Nephron progenitor cell (in vitro differentiated cells): ENCODE measurements at regions not wholly inside any gene's neighbourhood (a gene's known extent, or its start where the extent isn't known, plus 50 kb on each side); places are given as distances from the start of the nearest gene placed in this dataset.

ENCODE experiments used
- DNase-seq: peaks from one replicate; pipeline ENCODE4 v3.0.0; 2021
- H3K27ac Mint-ChIP-seq: 2 replicates; pipeline ENCODE4 v1.8.0; 2021; ENCODE audit warnings: mild to moderate bottlenecking, moderate library complexity, mixed read lengths
- H3K27me3 Mint-ChIP-seq: 2 replicates; pipeline ENCODE4 v1.8.0; 2021; ENCODE audit warnings: mild to moderate bottlenecking, low read depth, mixed read lengths; ENCODE audit not compliant: poor library complexity
- H3K36me3 Mint-ChIP-seq: 2 replicates; pipeline ENCODE4 v1.8.0; 2021; ENCODE audit warnings: low read depth, mixed read lengths
- H3K4me1 Mint-ChIP-seq: 2 replicates; pipeline ENCODE4 v1.8.0; 2021; ENCODE audit warnings: mixed read lengths
- H3K4me3 Mint-ChIP-seq: 2 replicates; pipeline ENCODE4 v1.8.0; 2021; ENCODE audit warnings: mild to moderate bottlenecking, moderate library complexity, mixed read lengths
- H3K9me3 Mint-ChIP-seq: 2 replicates; pipeline ENCODE4 v1.8.0; 2021; ENCODE audit warnings: mild to moderate bottlenecking, moderate library complexity, mixed read lengths
- CTCF ChIP-seq: fragments of 200-600 bp; sonication (generic); IDR thresholded peaks from 2 replicates; pipeline ENCODE4 v1.5.0; 2021; ENCODE audit warnings: antibody characterized with exemption

GRCh38 chr4:165613581-165613980 is 234.8 kb downstream of the CPE start:
- H3K27me3 Mint-ChIP-seq: peaks cover 3% of the 10 kb centered on the region

GRCh38 chr4:165620913-165621312 is 242.1 kb downstream of the CPE start:
- DNase-seq: no peak
- H3K4me1 Mint-ChIP-seq: no peaks in the 10 kb centered on the region
- TF ChIP-seq CTCF: no peak
- H3K9me3 Mint-ChIP-seq: peaks cover 22% of the 10 kb centered on the region
- peaks cover 5% of the 10 kb centered on the region for H3K27me3 Mint-ChIP-seq
- no peak overlapping the region for H3K27ac Mint-ChIP-seq
- H3K36me3 Mint-ChIP-seq: no peaks in the 10 kb centered on the region
- H3K4me3 Mint-ChIP-seq: no peak overlapping the region

More at GRCh38 chr4:165613581-165613980, 234.8 kb downstream of the CPE start:
- TF ChIP-seq CTCF: no peak
- DNase-seq: no peak
- Mint-ChIP-seq H3K4me1 (peaks cover 24% of the 10 kb centered on the region), H3K27ac (no peak overlapping the region), H3K4me3 (no peak overlapping the region), H3K36me3 (no peaks in the 10 kb centered on the region), H3K9me3 (peaks cover 15% of the 10 kb centered on the region)

- peaks cover 22% of the 10 kb centered on the region for H3K9me3 Mint-ChIP-seq
- H3K4me3 Mint-ChIP-seq: no peak overlapping the region
- no peak for DNase-seq
- no peak for TF ChIP-seq CTCF
- peak overlapping the region; percentile 8 for H3K27ac Mint-ChIP-seq
- peaks cover 5% of the 10 kb centered on the region for H3K27me3 Mint-ChIP-seq
- H3K36me3 Mint-ChIP-seq: no peaks in the 10 kb centered on the region
- H3K4me1 Mint-ChIP-seq: no peaks in the 10 kb centered on the region
These were observed 243.2 kb downstream of the CPE start for GRCh38 chr4:165621983-165622382.

- H3K36me3 Mint-ChIP-seq: no peaks in the 10 kb centered on the region
These were observed 246.5 kb downstream of the CPE start for GRCh38 chr4:165625281-165625680.

GRCh38 chr4:165626316-165626715 is 246.7 kb upstream of the TLL1 start:
- no peak overlapping the region for H3K4me3 Mint-ChIP-seq
- no peak overlapping the region for H3K27ac Mint-ChIP-seq
- TF ChIP-seq CTCF: no peak
- no peaks in the 10 kb centered on the region for H3K9me3 Mint-ChIP-seq
- H3K4me1 Mint-ChIP-seq: no peaks in the 10 kb centered on the region
- peaks cover 5% of the 10 kb centered on the region for H3K27me3 Mint-ChIP-seq
- DNase-seq: no peak
- no peaks in the 10 kb centered on the region for H3K36me3 Mint-ChIP-seq

More at GRCh38 chr4:165625281-165625680, 246.5 kb downstream of the CPE start:
- Mint-ChIP-seq H3K4me1 (no peaks in the 10 kb centered on the region), H3K4me3 (no peak overlapping the region), H3K27me3 (peaks cover 5% of the 10 kb centered on the region), H3K27ac (no peak overlapping the region), H3K9me3 (no peaks in the 10 kb centered on the region)
- no peak for DNase-seq
- TF ChIP-seq CTCF: no peak

- H3K4me3 Mint-ChIP-seq: no peak overlapping the region
- TF ChIP-seq CTCF: no peak
- H3K9me3 Mint-ChIP-seq: no peaks in the 10 kb centered on the region
- no peak for DNase-seq
- no peaks in the 10 kb centered on the region for H3K36me3 Mint-ChIP-seq
- no peak overlapping the region for H3K27ac Mint-ChIP-seq
- peaks cover 5% of the 10 kb centered on the region for H3K27me3 Mint-ChIP-seq
- no peaks in the 10 kb centered on the region for H3K4me1 Mint-ChIP-seq
These were observed 245.9 kb upstream of the TLL1 start for GRCh38 chr4:165627128-165627527.
